ENCODE measurements at regions not wholly inside any gene's neighbourhood (a gene's known extent, or its start where the extent isn't known, plus 50 kb on each side); places are given as distances from the start of the nearest gene placed in this dataset.

GRCh38 chr10:113475381-113475807 is 77.5 kb upstream of the HABP2 start:
- H3K4me3 ChIP-seq (ENCODE audit: low read depth, low read length), result no peak overlapping the region
- DNase-seq (ENCODE audit: low read depth), result no peak
- TF ChIP-seq, protein P1, sequence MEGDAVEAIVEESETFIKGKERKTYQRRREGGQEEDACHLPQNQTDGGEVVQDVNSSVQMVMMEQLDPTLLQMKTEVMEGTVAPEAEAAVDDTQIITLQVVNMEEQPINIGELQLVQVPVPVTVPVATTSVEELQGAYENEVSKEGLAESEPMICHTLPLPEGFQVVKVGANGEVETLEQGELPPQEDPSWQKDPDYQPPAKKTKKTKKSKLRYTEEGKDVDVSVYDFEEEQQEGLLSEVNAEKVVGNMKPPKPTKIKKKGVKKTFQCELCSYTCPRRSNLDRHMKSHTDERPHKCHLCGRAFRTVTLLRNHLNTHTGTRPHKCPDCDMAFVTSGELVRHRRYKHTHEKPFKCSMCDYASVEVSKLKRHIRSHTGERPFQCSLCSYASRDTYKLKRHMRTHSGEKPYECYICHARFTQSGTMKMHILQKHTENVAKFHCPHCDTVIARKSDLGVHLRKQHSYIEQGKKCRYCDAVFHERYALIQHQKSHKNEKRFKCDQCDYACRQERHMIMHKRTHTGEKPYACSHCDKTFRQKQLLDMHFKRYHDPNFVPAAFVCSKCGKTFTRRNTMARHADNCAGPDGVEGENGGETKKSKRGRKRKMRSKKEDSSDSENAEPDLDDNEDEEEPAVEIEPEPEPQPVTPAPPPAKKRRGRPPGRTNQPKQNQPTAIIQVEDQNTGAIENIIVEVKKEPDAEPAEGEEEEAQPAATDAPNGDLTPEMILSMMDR (IDR thresholded peaks at IDR 0.05; ENCODE audit: insufficient read depth, low read depth, low read length), result no peak

DNA sequence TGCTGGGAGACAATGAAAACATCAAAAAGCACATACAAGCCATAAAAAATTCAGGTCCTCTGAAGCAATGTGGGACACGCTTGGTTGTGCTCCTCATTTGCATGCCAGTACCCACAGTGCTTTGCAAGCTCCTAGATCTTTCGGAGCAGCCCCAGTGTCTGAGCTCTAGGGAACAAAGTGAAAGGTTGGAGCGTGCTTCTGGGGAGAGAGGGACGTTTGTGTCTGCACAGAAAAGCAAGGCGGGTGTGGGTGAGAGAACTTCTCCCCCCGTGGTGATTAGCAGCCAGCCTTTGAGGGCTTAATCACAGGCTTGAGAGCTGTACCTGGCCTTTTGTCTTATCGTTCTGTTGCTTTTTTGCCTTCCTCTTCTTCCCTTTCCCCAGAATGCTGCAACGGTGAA is 76.7 kb upstream of the HABP2 start:
- H3K4me3 ChIP-seq (ENCODE audit: low read depth, low read length), result no peak overlapping the region

DNA sequence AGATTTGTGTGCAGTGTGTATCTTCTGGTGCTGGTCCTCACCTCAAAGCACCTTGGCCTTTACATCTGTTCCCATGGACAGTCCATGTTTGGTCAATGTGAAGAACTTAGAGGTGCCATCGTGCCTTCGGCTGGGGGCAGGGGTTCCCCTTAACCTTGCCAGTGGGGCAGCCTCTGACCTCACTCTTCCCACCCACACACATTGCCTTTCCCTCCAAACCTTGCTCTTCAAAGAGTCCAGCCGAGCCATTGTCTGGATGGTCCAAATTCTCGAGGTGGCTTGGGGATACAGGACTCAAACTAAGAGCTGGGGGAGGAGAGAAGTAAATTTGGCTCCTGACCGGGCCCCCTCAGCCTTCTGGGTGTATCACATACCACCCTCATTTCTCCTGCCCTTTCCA is 76.2 kb upstream of the HABP2 start:
- DNase-seq (ENCODE audit: low read depth), result no peak
- TF ChIP-seq, protein P1 (IDR thresholded peaks at IDR 0.05; ENCODE audit: insufficient read depth, low read depth, low read length), result no peak
- H3K4me3 ChIP-seq (ENCODE audit: low read depth, low read length), result no peak overlapping the region

More for the DNA sequence above, 76.7 kb upstream of the HABP2 start:
- no peak for DNase-seq (ENCODE audit: low read depth)
- TF ChIP-seq, protein P1 (IDR thresholded peaks at IDR 0.05; ENCODE audit: insufficient read depth, low read depth, low read length), result no peak

GRCh38 chr10:113477451-113477850 is 75.4 kb upstream of the HABP2 start:
- no peak overlapping the region for H3K4me3 ChIP-seq (ENCODE audit: low read depth, low read length)
- TF ChIP-seq, protein P1 (IDR thresholded peaks at IDR 0.05; ENCODE audit: insufficient read depth, low read depth, low read length), result no peak
- DNase-seq (ENCODE audit: low read depth), result no peak

DNA sequence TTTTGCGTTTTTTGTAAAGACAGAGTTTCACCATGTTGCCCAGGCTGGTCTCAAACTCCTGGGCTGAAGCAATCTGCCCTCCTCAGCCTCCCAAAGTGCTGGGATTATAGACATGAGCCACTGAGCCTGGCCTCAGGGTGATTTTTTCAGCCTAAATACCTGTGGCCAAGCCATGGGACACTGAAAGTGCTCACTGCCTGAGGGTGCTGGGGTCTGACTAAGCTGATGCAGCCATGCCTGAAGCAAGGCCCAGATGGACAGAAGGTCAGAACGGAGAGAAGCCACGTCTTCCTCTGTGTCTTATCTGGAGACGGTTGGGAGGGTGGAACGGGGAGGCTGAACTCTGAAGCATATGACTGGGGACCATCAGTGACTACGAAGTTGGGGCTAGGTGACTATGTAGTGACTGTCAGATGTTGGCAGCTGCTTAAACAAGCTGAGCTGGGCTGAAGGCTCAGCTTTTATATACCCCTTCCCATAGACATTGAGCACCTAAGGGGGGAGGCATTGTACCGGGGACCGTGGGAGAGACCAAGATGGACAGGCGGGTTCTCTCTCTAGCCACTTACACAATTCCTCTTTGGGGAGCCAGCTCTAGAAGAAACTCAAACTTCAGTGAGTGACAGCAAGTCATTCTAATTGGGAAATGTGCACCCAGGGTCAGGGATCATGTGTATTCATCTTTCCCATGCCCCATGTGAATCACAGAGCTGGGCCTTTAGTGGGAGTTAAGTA is 73.3 kb upstream of the HABP2 start:
- H3K4me3 ChIP-seq (ENCODE audit: low read depth, low read length), result no peak overlapping the region
- DNase-seq (ENCODE audit: low read depth), result no peak
- TF ChIP-seq, protein P1 (IDR thresholded peaks at IDR 0.05; ENCODE audit: insufficient read depth, low read depth, low read length), result no peak

GRCh38 chr10:113480081-113480360 is 72.8 kb upstream of the HABP2 start:
- H3K4me3 ChIP-seq (ENCODE audit: low read depth, low read length), result no peak overlapping the region
- TF ChIP-seq, protein P1 (IDR thresholded peaks at IDR 0.05; ENCODE audit: insufficient read depth, low read depth, low read length), result no peak
- DNase-seq (ENCODE audit: low read depth), result no peak

Measured in fibroblast of villous mesenchyme (primary cell).